Stimulated activated CD4-positive, alpha-beta T cell treated with anti-CD3 and anti-CD28 coated beads, Interleukin-4, amount 100 ng/mL, for 1 hour (primary cell): ENCODE measurements at regions not wholly inside any gene's neighbourhood (a gene's known extent, or its start where the extent isn't known, plus 50 kb on each side); places are given as distances from the start of the nearest gene placed in this dataset.

ENCODE experiments used
- DNase-seq: peaks from one replicate; pipeline ENCODE4 v3.0.0-alpha.2; 2020

DNA sequence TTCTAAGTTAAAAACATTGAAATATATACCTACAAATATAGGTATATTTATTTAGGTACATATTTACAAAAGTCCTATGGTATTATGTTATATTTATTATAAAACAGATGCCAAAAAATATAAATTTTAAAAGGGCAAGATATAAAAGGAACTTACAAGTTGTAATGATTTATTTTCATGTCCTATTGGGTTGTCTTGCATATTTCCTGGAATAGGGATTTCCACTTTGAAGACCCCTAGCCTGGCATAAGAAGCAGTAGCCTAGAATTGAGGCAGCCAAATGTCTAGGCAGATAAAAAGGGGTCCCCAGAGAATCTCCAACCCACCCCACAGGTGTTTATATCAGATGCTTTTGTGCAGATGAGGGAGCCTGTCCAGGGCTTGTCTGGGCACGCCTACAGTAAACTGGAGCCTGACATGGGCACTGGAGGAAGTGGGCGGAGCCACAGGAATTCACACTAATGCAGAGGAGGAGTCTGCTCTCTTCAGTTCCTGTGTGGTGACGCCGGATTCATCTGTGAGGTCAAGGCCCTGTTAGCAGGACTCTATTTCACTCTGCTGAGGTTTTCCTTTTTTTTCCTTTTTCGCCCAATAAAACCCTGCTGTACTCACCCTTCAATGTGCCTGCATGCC, 1088.9 kb upstream of the PIK3C3 start:
- no peak for DNase-seq

DNA sequence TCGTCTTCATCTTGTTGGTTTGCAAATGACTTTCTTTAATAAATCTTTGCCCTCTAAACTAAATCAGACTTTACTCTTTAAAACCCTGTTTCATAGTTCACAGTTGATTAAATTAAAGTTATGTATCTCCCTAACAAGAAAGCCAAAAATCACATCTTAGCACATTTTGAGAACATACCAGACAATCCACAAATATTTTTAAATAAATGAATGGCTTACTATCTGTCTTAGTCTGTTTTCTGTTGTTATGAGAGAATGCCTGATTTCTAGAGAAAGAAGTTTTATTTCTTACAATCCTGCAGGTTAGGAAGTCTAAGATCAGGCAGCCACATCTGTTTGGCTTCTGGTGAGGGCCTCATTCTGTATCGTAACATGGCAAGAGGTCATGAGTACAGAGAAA, 1090.2 kb upstream of the PIK3C3 start:
- no peak for DNase-seq

DNA sequence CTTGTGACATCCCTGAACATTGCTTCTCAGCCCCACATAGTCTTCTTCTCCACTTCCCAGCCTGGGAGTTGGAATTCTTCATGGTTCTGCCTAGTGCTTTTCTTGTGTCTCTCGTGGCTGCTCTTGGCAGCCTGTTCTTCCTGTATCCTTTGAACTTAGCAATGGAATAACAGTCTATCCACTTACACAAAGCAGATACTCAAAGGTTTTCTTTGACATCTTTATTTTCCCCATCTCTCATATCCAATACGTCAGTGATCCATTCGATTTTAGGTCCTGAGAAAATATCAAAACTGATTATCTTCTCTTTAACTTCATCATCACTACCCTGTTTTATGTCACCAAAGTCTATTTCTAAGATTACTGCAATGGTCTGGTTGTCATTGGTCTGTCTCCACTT, 1091.2 kb upstream of the PIK3C3 start:
- no peak for DNase-seq

DNA sequence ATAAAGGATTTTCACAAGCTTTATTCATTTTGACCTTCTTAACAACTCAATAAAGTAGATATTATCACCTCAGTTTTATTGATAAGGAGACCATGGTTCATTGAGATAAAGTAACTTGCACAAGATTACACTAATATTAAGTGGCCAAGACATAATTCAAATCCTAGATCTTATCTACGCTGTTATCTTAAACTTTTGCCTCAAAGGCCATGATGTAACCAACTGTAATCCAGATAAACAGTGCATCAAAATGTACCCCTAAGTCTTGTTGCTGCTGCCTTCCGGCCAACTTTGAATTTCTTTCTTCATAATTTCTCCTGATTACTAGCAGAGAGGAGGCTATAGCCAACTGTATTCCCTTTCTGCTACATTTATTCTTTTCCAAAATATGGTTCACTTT, 1094.8 kb upstream of the PIK3C3 start:
- no peak for DNase-seq

DNA sequence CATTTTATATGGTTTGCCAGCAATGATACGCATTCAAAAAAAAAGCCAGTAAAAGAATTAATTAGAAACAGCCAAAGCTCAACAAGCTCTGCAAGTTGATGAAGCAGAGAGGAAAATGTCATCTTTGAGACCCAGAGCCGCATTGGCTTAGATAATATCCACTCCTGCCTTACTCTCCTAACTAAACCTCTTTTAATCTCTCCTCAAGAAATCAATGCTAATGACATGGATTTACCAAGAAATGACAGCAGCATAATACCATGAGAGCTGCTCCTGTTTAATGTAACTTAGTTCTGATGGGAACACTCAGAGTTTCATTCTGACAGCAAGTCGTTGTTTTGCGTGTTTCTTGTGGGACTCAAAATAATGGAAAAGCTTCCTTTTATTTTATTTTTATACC, 1099.4 kb upstream of the PIK3C3 start:
- no peak for DNase-seq

DNA sequence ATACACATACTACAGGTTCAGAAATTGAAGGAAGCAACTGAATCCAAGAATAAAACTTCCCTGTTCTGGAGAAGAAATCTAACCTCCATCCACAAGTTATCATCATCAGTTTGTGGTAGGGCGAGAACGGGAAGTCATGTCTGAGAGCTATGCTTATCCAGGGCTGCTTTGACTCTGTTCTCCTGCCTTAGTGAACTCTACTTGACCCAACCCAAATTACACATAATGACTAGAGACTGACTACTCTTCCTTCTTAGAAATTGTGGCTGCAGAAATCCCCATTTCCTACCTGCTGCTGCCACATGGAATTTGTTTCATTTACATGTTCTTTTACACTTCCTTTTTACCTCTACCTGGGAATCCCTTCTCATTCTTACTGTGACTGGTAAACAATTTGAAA, 1102.6 kb upstream of the PIK3C3 start:
- no peak for DNase-seq

DNA sequence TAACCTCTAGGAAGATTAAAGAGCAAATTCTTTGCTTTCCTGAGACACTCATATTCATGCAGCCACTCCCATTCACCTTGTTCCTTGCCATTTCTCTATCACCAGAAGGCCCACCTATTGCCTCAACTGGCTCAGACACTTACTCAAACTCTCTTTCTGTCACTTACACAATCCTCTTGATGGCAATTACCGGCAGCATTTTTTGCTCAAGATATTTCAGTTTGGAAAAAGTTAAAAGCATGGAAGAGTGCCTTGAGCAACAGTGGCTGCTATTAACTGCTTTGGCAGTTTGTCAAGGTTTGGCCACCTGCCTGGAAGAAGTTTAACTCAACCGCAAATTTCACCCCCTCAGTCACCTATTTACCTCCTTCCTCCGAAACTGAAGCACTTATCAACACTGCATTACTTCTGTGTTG, 1104.0 kb upstream of the PIK3C3 start:
- DNase-seq = no peak

DNA sequence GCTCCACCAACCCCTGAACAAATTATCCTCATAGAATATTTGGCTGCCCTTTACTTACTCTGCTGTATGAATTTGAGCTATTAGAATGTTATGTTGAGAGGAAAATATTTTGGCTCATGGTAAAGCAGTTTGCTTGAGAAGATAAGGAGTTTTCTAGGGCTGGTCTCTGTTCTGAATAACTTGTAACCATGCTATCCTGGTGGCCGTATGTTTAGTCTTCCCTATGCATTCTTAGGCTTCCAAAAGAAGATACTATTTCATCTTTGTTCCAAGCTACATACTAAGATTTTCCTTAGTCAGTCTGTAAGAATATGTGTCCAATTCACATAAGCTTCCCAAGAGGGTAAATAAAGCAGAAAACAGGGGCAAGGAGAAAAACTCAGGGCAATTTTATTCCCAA, 1105.1 kb upstream of the PIK3C3 start:
- DNase-seq = no peak

DNA sequence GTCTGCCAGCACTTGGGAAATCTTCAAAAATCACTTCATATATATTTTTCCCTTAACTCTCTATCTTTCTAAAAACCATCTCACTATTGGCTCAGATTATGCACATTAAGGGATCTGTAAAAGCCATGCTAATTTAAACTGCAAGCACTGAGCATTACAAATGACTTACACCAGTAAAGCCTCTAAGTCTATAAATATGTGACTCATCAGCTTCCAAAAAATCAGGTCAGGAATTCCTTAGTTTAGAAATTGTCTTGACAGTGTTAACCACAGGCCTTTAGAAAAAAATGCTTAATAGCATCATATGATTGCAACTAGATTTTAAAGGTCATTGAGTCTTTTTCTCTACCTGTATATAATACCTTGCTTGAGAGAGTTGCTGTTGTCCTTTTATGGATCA, 1113.6 kb upstream of the PIK3C3 start:
- DNase-seq = no peak

DNA sequence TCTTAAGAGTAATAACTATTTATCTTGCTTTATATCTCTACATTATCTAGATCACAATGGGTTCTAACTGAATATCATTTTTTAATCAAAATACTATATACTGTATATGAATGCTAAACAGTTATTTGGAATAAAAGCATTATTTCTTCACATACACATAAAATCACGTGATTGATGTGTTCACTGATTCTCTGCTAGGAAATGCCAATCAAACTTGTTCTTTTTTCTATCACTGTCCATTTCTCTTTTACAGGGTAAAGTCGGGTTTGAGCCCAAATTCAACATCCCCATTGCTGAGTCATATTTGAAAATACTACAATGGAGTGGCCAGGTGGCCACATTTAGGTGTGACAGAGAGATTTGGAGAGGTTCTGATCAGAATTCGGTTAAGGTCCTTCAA, 1114.0 kb upstream of the PIK3C3 start:
- no peak for DNase-seq

DNA sequence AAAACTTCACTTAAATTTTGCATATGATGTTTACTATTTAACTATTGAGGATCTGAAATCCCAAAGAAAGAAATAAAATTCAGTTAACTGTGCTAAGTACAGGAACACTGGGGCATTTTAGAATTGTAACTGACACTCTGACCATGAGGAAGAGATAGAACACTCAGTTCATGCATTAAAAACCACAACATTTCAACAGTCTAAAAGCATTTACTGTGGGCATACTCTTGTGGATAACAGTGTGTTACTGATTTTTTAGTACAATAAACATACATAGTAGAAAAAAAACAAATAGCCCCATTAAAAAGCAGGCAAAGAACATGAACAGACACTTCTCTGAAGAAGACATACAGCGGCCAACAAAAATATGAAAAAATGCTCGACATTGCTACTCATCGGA, 1122.7 kb upstream of the PIK3C3 start:
- no peak for DNase-seq

DNA sequence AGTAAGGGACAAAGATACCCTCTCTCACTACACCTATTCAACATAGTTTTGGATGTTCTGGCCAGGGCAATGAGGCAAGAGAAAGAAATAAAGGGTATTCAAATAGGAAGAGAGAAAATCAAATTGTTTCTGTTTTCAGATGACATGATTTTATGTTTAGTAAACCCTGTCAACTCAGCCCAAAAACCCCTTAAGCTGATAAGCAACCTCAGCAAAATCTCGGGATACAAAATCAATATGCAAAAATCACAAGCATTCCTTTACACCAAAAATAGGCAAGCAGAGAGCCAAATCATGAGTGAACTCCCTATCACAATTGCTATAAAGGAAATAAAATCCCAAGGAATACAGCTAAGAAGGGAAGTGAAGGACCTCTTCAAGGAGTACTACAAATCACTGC, 1130.7 kb upstream of the PIK3C3 start:
- DNase-seq = no peak

DNA sequence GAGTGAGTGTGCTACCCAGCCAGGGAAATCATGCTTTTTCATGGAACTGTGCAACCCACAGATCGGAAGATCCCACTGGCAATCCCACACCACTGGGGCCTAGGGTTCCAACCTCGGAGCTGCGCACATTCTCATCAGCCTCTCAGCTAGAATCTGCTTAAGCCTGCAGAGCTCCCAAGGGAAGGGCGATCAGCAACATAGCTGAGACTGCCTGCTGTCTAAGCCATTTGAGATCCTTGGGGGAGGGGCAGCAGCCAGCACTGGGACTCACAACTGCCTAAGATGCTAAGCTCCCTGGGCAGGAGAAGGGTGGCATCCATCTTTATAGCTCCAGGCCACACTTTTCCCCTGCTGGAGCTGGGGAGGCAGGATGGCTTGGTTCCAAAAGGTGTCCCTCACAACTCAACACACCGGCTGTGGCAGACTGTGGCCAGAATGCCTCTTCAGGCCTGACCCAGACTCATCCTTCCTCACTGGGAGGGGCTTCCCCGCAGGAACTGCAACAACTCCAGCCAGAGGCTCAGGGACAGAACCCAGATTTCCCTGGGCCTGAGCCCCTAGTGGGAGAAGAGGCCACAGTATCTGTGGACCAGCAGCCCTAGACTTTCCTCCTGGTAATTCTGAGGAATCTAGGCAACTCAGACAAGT, 1133.3 kb upstream of the PIK3C3 start:
- no peak for DNase-seq

DNA sequence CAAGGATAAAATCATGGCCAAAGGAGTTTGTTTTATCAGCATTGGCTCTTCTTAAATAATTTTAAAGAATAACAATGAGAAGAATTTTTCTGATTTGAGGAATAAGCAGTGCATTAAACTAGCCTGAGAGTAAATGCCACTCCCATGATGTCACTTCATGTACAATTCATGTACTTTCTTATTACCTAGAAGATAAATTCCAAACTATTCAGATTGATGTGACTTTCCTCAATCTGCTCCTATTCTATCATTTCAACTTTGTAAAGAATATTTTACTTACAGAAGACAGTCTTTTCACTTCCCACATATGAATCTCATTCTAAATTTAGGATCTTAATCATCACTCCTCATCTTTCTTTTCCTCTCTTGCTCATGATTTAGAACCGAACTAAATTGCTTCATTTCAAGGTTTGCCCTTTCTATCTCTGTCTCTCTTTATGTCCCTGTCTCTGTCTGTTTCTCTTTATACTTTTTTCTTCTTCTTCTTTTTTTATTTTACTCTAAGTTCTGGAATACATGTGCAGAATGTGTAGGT, 1142.0 kb upstream of the PIK3C3 start:
- no peak for DNase-seq

DNA sequence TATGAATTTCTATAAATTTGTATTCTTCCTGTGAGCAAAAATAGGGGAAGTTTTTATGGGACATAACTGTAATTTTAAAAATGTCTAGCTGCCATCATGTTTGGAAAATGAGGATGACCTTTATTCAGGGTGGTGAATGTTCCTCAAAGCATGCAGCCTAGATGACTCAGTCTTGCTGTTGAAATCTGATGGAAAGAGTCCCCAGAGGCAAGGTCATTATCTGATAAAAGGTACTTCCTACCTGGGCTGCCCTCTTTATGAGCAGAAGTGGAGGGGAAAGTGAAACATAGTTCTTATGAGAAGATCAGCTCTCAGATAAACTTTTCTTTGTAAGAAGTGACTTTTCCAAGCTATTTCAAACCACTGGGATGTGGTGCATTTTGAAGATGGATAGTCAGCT, 1144.7 kb upstream of the PIK3C3 start:
- DNase-seq = no peak

DNA sequence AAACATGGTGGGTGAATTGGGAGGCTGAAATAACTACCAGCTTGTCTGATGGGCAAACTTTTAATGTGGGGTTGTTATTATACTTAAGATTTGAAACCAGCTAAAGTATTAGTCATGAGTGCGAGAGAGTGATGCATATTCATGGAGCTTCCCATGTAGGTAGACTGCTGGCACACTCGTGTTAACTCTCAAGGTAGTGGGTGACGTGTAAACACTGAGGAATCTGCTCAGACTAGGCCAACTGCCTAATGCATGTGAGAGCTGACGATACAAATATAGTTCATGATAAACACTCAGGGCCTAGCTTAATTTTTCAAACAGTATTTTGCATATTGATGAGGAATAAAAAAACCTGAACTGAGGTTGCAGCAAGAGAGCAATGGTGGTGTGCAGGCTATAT, 1165.7 kb upstream of the PIK3C3 start:
- no peak for DNase-seq

DNA sequence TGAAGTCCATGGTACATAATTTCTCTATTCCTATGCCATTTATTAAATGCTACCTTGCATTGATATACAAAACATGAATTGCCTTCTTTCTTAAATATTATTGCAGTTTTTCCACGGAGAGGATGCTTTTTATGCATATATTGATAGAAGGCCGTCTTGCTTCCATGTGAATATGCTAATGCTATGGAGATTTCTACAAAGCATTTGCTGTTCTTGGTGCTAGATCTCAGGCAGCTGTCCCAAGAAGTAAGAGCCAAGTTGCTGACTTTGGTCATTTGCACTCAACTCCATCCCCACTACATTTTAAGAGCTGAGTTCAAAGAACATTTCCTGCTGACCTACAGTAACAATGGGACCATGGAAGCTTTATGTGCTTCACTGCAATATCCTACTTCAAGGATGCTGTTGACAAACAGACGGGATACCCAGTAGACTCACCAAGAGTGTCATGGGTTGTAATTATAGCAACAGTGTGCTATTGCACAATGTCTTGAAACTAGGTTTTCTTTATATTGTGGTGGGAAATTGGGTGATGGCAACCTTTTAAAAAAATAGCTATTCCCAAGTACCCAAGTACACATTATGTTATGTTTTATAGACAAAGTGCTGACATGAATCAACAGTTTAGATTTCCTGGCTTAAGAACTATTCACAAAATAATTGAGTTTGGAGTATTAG, 1172.4 kb upstream of the PIK3C3 start:
- no peak for DNase-seq

DNA sequence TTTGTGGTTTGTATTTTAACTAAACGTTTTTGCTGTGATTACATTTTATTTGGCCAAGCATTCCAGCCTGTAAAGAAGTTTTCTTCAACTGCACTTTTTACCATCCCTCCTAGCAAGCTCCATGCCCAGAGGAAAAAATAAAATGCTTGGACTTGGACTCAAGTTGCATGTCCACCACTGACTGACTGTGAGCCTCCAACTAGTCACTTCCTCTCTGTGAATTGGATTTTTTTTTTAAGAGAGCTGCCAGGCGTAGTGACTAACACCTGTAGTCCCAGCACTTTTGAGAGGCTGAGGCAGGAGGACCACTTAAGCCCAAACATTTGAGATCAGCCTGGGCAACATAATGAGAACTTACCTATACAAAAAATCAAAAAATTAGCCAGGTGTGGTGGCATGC, 1185.2 kb upstream of the PIK3C3 start:
- no peak for DNase-seq

DNA sequence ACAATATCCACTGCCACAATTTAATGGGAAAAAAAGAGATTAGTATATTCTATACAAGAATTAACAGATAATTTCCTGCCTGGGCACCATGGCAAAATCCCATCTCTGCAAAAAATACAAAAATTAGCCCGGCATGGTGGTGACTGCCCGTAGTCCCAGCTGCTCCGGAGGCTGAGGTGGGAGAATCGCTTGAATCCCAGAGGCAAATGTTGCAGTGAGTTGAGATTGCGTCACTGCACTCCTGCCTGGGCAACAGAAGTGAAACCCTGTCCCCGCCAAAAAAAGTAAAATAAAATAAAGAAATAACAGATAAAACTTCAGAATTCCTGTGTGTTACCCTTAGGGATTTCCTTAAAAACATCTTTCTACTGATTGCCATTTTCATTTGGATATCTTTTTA, 1194.8 kb upstream of the PIK3C3 start:
- DNase-seq = no peak

DNA sequence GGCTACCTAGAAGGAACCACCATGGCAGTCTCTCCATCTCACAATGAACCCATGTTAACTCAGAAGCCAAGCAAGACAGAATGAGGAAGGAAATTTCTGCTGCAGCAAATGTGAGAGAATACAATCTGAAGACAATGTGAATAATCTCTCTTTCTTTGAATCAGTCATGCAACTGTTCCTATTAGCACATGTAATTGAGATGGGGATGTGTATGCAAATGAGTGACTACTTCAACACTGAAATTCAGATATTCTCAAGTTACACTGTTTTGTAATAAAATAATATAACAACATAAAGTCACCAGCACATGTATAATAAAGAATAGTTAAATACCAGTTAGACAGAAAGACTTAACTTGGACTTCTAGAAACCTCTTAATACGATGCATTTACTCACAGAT, 1200.6 kb upstream of the PIK3C3 start:
- no peak for DNase-seq

DNA sequence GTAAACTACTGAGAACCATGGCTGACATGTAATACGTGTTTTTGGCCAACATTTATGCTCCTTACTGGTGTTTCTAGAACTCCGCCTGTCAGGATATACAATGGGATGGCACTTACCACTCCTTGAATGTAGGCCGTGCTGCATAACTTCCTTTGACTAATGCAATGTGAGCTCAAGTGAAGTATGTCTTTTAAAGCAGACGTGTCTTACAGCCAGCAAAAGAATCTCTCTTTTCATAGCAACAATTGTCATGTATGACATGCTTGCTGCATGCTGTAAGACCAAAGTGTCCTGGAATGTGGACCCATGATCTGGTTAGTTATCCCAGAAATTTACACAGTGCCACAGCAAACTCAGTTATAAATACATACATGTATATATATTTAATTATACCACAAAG, 1202.7 kb upstream of the PIK3C3 start:
- no peak for DNase-seq

DNA sequence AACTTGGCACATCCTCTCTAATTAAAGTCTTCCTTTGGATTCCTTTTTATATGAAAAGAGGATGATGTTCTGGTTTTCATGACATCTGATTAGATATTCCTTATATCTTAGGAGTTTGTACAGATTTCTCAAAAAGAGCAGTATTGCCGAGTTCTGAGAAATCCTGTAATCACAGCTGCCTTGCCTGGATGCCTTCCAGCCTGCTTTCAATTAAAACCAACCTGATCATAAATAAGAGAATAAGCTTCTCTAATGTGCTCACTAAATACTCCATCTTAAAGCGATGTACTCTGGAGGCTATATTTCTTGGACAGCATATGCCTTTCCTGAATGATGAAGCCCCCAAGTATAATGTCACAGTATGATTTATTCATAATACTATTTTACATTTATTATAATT, 1203.8 kb upstream of the PIK3C3 start:
- no peak for DNase-seq

DNA sequence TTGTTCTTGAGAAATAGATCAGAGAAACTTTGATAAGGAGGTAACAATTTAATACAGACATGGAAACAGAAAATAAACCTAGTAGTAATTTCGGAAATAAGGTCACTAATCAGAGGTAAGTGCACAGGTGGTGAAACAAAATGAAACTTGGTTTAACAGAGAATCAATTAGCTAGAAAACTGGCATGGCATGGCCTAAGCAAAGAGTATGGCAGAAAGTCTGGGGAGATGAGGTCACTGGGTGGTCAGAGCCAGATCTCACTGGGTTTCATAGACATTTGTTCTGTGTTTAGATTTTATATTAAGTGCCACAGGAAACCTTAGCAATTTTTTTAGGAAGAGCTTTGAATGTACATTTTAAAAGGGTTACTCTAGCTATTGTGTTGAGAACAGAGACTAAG, 1216.0 kb upstream of the PIK3C3 start:
- DNase-seq = no peak

DNA sequence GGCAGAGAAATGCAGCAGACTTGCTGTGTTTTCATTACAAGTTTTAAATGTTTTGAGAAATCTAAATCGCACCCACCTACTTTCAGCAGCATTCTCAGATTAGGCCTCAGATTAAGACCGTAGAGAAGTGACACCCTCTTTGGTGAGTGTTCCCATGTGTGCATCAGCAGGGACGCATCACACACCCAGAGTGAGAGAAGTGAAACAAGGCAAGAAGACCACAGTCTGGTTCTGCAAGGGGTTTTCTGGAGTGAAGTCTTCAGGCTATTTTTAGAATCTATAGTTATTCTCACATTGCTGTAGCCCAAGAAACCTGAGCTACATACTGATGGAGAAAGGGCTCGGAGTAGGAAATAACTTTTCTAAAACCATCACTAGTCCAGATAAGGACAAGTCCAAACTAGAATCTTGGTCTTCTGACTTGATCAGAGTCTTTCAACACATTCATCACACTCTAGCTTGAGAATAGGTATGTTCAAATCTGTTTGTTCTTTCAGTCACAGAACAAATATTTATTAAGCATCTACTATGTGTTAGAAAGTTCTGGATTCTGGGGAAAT, 1216.6 kb upstream of the PIK3C3 start:
- DNase-seq = no peak
